ENCODE measurements at regions not wholly inside any gene's neighbourhood (a gene's known extent, or its start where the extent isn't known, plus 50 kb on each side); places are given as distances from the start of the nearest gene placed in this dataset.

- TF ChIP-seq CTCF (IDR thresholded peaks at IDR 0.05) (no peak), POLR2A (IDR thresholded peaks at IDR 0.05) (no peak), EP300 (IDR thresholded peaks at IDR 0.05; ENCODE audit: low read depth) (no peak), POLR2AphosphoS5 (IDR thresholded peaks at IDR 0.05) (no peak)
These were observed 139.3 kb downstream of the CXCL12 start for GRCh38 chr10:44245601-44245938.

Data from transverse colon (tissue), 4 donors.